ENCODE measurements at regions not wholly inside any gene's neighbourhood (a gene's known extent, or its start where the extent isn't known, plus 50 kb on each side); places are given as distances from the start of the nearest gene placed in this dataset.
"Not testable (repeated sequence)": the region's sequence is repeated elsewhere in the genome, so short reads cannot be mapped to it uniquely, and the experiment has no call there.

DNA sequence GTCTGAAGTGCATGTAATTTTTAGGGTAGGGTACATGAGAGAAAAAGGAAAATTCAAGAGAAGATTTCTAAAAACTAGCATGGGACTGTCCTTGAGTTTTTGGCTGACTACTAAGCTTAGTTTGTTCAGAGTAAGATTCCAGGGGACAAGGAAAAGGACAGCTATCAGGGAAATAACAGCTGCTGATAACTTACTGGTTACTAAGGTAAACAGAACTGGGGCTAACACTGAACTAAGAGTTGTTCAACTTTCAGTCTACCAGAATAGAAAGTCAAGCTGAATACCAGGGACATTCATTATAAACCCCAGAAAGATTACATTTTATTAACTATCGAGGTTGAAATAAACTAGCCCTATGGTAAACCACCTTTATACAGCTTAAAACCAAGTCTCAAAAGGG, 261.8 kb upstream of the CYRIA start:
- no peak overlapping the region for H2AFZ ChIP-seq (ENCODE audit: insufficient read depth, low read depth, low read length, poor library complexity, severe bottlenecking)
- no peaks in the 10 kb centered on the region for H3K79me2 ChIP-seq (ENCODE audit: control insufficient read depth, insufficient read depth, low read length)
- Mint-ChIP-seq H3K27ac (no peak overlapping the region), H3K4me3 (no peak overlapping the region), H3K27me3 (no peaks in the 10 kb centered on the region), H3K9me3 (ENCODE audit: insufficient read depth) (no peaks in the 10 kb centered on the region), H3K4me1 (no peaks in the 10 kb centered on the region)
- no peak overlapping the region for H3K9ac ChIP-seq (ENCODE audit: low read length)
- intact Hi-C loops (cut with micrococcal nuclease), result no loop called here
- H3K4me3 ChIP-seq (ENCODE audit: control extremely low read depth in 1 of 5, extremely low read depth in 1 of 5, insufficient read depth in 1 of 5, low read depth in 2 of 5, low read length in 4 of 5), result no peak overlapping the region
- no peak overlapping the region for H3K4me2 ChIP-seq (replicated peaks; ENCODE audit: low read depth, low read length, poor library complexity, severe bottlenecking)
- ChIA-PET CTCF (no interaction called here), POLR2A (no interaction called here)
- no peaks in the 10 kb centered on the region for H3K4me1 ChIP-seq (ENCODE audit: control insufficient read depth in 2 of 2, insufficient read depth in 2 of 2, low read length in 2 of 2)
- ATAC-seq (ENCODE audit: low read depth), result no peak
- no peak for TF ChIP-seq EZH2 (IDR thresholded peaks at IDR 0.05; ENCODE audit: borderline replicate concordance, insufficient read depth, low read depth, low read length, poor library complexity, severe bottlenecking)
- TF ChIP-seq, protein P1, sequence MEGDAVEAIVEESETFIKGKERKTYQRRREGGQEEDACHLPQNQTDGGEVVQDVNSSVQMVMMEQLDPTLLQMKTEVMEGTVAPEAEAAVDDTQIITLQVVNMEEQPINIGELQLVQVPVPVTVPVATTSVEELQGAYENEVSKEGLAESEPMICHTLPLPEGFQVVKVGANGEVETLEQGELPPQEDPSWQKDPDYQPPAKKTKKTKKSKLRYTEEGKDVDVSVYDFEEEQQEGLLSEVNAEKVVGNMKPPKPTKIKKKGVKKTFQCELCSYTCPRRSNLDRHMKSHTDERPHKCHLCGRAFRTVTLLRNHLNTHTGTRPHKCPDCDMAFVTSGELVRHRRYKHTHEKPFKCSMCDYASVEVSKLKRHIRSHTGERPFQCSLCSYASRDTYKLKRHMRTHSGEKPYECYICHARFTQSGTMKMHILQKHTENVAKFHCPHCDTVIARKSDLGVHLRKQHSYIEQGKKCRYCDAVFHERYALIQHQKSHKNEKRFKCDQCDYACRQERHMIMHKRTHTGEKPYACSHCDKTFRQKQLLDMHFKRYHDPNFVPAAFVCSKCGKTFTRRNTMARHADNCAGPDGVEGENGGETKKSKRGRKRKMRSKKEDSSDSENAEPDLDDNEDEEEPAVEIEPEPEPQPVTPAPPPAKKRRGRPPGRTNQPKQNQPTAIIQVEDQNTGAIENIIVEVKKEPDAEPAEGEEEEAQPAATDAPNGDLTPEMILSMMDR (IDR thresholded peaks at IDR 0.05), result no peak
- H3K9me3 ChIP-seq (ENCODE audit: control extremely low read depth in 1 of 3, control insufficient read depth in 2 of 3, insufficient read depth in 1 of 3, low read length in 2 of 3), result peaks cover 0 to 3% (median 0%) of the 10 kb centered on the region in 3 donors
- no CpG with 5 or more reads among the region's 1 CpG for WGBS (ENCODE audit: insufficient coverage)
- H3K36me3 ChIP-seq (replicated peaks in 1 of 2; ENCODE audit: control extremely low read depth in 1 of 2, control insufficient read depth in 1 of 2, extremely low read depth in 1 of 2, insufficient read depth in 2 of 2, low read length in 1 of 2), result no peaks in the 10 kb centered on the region
- no peak for DNase-seq
- H3K27me3 ChIP-seq (replicated peaks in 1 of 4; ENCODE audit: control extremely low read depth in 1 of 4, control insufficient read depth in 3 of 4, insufficient read depth in 4 of 4, low read length in 3 of 4), result no peaks in the 10 kb centered on the region
- H4K20me1 ChIP-seq (ENCODE audit: control insufficient read depth, insufficient read depth, low read length, poor library complexity, severe bottlenecking), result no peaks in the 10 kb centered on the region
- no peak overlapping the region for H3K27ac ChIP-seq (ENCODE audit: low read length in 2 of 2)

DNA sequence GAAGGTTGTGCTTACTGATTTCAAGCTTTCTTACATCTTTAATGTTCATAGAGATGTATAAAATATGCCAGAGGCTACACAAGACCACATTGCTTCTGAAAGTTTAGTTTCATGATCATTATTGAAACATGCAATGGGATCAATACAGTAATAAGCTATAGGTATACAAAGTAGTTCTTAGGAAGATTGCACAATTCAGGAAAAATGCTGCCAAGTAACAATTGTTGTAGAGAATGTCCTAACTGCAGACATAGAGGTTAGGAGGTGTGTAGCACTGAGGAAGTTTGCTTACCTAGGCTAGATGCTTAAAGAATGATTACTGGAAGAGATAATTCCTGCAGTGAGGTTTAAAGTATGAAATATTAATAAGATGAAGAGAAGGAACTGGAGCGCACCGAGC, 259.5 kb upstream of the CYRIA start:
- DNase-seq (no peak), ATAC-seq (ENCODE audit: low read depth) (no peak)
- no peaks in the 10 kb centered on the region for H3K4me1 ChIP-seq (ENCODE audit: control insufficient read depth in 2 of 2, insufficient read depth in 2 of 2, low read length in 2 of 2)
- no peaks in the 10 kb centered on the region for H3K27me3 Mint-ChIP-seq
- no peaks in the 10 kb centered on the region for H3K36me3 ChIP-seq (replicated peaks in 1 of 2; ENCODE audit: control extremely low read depth in 1 of 2, control insufficient read depth in 1 of 2, extremely low read depth in 1 of 2, insufficient read depth in 2 of 2, low read length in 1 of 2)
- H3K27ac Mint-ChIP-seq, result no peak overlapping the region
- H4K20me1 ChIP-seq (ENCODE audit: control insufficient read depth, insufficient read depth, low read length, poor library complexity, severe bottlenecking), result no peaks in the 10 kb centered on the region
- ChIA-PET CTCF (no interaction called here), POLR2A (no interaction called here)
- no peak overlapping the region for H3K9ac ChIP-seq (ENCODE audit: low read length)
- H3K27me3 ChIP-seq (replicated peaks in 1 of 4; ENCODE audit: control extremely low read depth in 1 of 4, control insufficient read depth in 3 of 4, insufficient read depth in 4 of 4, low read length in 3 of 4), result no peaks in the 10 kb centered on the region
- intact Hi-C loops (cut with micrococcal nuclease), result no loop called here
- H3K4me2 ChIP-seq (replicated peaks; ENCODE audit: low read depth, low read length, poor library complexity, severe bottlenecking), result no peak overlapping the region
- H3K9me3 Mint-ChIP-seq (ENCODE audit: insufficient read depth), result no peaks in the 10 kb centered on the region
- TF ChIP-seq EZH2 (IDR thresholded peaks at IDR 0.05; ENCODE audit: borderline replicate concordance, insufficient read depth, low read depth, low read length, poor library complexity, severe bottlenecking), result no peak
- TF ChIP-seq, protein P1 (IDR thresholded peaks at IDR 0.05), result no peak
- H2AFZ ChIP-seq (ENCODE audit: insufficient read depth, low read depth, low read length, poor library complexity, severe bottlenecking), result no peak overlapping the region
- H3K4me3 Mint-ChIP-seq, result no peak overlapping the region
- H3K4me3 ChIP-seq (ENCODE audit: control extremely low read depth in 1 of 5, extremely low read depth in 1 of 5, insufficient read depth in 1 of 5, low read depth in 2 of 5, low read length in 4 of 5), result no peak overlapping the region
- H3K4me1 Mint-ChIP-seq, result peaks cover 9% of the 10 kb centered on the region
- no peaks in the 10 kb centered on the region for H3K79me2 ChIP-seq (ENCODE audit: control insufficient read depth, insufficient read depth, low read length)
- 100% methylated on average over 2 of the region's 2 CpGs for WGBS (ENCODE audit: insufficient coverage)
- no peak overlapping the region for H3K27ac ChIP-seq (ENCODE audit: low read length in 2 of 2)
- peaks cover 0 to 3% (median 0%) of the 10 kb centered on the region in 3 donors for H3K9me3 ChIP-seq (ENCODE audit: control extremely low read depth in 1 of 3, control insufficient read depth in 2 of 3, insufficient read depth in 1 of 3, low read length in 2 of 3)

DNA sequence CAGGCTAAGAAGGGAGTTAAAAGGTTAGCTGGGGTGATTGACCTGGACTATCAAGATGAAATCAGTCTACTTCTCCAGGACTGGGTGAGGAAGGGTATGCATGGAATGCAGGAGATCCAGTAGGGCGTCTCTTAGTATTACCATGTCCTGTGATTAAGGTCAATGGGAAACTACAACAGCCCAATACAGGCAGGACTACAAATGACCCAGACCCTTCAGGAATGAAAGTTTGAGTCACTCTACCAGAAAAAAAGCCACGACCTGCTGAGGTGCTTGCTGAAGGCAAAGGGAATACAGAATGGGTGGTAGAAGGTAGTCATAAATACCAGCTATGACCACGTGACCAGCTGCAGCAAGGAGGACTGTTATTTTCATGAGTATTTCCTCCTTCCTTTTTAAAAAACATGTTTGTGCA, 249.7 kb upstream of the CYRIA start:
- H3K9ac ChIP-seq (ENCODE audit: low read length); H3K4me2 ChIP-seq (replicated peaks; ENCODE audit: low read depth, low read length, poor library complexity, severe bottlenecking); H3K27me3 Mint-ChIP-seq; H3K27ac ChIP-seq (ENCODE audit: low read length in 2 of 2); H3K79me2 ChIP-seq (ENCODE audit: control insufficient read depth, insufficient read depth, low read length); H3K27ac Mint-ChIP-seq; H3K9me3 Mint-ChIP-seq (ENCODE audit: insufficient read depth); ATAC-seq (ENCODE audit: low read depth); CTCF ChIA-PET; H3K9me3 ChIP-seq (ENCODE audit: control extremely low read depth in 1 of 3, control insufficient read depth in 2 of 3, insufficient read depth in 1 of 3, low read length in 2 of 3); H4K20me1 ChIP-seq (ENCODE audit: control insufficient read depth, insufficient read depth, low read length, poor library complexity, severe bottlenecking); H3K4me1 Mint-ChIP-seq; intact Hi-C loops (cut with micrococcal nuclease); H3K4me3 Mint-ChIP-seq; H3K36me3 ChIP-seq (replicated peaks in 1 of 2; ENCODE audit: control extremely low read depth in 1 of 2, control insufficient read depth in 1 of 2, extremely low read depth in 1 of 2, insufficient read depth in 2 of 2, low read length in 1 of 2); POLR2A ChIA-PET; H3K4me3 ChIP-seq (ENCODE audit: control extremely low read depth in 1 of 5, extremely low read depth in 1 of 5, insufficient read depth in 1 of 5, low read depth in 2 of 5, low read length in 4 of 5); DNase-seq; H3K27me3 ChIP-seq (replicated peaks in 1 of 4; ENCODE audit: control extremely low read depth in 1 of 4, control insufficient read depth in 3 of 4, insufficient read depth in 4 of 4, low read length in 3 of 4); H3K4me1 ChIP-seq (ENCODE audit: control insufficient read depth in 2 of 2, insufficient read depth in 2 of 2, low read length in 2 of 2); H2AFZ ChIP-seq (ENCODE audit: insufficient read depth, low read depth, low read length, poor library complexity, severe bottlenecking): not testable (repeated sequence)
- WGBS (ENCODE audit: insufficient coverage), result 67% methylated on average over 1 of the region's 3 CpGs
